ENCODE measurements at regions not wholly inside any gene's neighbourhood (a gene's known extent, or its start where the extent isn't known, plus 50 kb on each side); places are given as distances from the start of the nearest gene placed in this dataset.
A peak's percentile ranks its signal among the peaks of the same experiment; 100 is the strongest.

DNA sequence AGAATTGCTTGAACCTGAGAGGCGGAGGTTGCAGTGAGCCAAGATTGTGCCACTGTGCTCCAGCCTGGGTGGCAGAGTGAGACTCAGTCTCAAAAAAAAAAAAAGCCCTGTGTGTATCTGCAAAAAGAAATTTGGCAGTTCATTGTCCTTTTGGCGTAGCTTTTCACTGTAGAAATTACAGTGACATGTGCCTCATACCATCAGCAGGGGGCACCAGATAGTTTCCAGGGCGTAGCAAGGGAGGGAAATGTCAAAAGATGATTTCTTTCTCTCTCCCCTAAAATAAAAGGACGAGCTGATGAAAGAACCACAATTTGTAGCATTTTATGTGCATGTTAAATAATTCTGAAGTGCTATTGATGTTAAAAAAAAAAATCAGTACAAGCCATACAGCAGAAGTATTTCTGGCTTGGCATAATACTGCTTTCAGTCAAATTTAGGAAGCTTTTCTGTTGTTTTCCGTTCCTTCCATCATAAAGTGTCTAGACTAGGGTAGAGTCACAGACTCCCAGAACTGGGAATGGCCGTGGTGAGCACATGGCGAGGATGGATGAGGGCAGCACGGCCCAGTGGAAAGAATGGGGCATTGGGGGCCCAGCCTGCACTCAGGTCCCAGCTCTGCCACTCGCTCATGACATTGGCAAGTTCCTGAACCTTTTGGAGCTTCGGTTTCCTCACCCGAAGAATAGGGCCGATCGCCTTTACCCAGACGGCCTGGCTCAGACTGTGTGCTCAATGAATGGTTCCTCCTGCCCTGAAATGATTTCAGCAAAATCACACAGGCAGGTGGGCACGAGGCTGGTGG, 59.8 kb upstream of the RPH3AL start:
- DNase-seq = peak; percentile 51

DNA sequence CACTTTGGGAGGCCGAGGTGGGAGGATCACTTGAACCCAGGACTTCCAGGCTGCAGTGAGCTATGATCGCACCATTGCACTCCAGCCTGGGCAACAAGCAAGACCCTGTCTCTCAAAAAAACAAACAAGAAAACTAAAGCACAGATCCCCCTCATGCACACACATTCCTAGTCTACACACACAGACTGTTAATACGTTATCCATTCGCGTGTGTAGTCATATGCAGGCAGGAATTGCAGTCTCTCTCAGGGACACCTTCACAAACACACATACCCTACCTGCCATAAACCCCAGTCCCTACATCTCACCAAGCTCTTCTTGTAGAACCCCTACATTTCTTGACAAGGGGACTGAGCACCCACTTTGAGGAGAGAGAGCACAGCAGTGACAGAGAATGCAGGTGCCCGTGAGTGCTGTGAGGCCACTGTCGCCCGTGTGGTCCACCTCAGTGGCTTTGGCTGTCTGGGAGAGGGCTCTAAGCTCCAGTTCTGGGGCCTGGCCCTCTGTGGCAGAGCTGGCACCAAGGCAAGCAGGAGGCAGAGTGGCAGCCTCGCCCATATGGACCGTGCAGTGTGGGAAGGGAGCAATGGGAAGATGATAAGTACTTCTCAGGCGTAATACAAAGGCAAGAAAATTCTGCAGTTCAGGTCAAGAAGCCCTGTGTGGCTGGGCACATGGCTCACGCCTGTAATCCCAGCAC, 59.0 kb upstream of the RPH3AL start:
- no peak for DNase-seq

DNA sequence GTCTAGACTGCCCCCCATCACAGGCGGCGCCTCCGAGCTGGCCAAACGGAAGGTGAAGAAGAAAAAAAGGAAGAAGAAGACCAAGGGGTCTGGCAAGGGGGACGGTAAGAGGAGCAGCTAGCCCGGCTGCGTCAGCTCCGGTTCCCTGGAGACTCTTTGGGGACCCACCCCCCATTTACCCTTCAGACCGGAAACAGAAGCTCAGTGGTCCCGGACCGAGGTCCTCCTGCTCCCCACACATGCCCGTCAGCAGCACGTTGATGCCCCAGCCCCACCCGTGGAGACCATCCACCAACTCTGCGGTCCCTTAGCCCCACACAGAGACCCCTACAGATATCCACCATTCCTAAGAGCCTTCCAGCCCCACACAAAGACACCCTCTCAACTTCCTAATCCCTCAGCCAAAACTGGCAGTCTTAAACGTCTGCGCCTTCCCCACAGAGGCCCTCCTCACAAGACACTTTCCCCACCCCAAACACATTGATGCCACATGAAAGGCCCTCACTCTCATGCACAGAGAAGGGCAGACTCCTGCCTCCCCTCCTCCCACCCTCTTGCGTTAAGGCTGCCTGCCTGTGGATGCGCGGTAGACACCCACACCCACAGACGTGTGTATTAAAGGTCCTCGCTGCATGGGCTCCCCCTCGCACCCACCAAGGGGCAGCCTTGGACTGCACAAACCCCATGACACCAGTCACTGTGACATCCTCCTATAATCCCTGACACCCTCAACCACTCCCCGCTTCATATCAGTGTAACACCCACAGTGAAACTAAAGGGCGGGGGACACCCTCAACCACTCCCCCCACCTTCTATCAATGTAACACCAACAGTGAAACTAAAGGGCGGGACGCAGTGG, 58.2 kb upstream of the RPH3AL start:
- DNase-seq = peak; percentile 35

DNA sequence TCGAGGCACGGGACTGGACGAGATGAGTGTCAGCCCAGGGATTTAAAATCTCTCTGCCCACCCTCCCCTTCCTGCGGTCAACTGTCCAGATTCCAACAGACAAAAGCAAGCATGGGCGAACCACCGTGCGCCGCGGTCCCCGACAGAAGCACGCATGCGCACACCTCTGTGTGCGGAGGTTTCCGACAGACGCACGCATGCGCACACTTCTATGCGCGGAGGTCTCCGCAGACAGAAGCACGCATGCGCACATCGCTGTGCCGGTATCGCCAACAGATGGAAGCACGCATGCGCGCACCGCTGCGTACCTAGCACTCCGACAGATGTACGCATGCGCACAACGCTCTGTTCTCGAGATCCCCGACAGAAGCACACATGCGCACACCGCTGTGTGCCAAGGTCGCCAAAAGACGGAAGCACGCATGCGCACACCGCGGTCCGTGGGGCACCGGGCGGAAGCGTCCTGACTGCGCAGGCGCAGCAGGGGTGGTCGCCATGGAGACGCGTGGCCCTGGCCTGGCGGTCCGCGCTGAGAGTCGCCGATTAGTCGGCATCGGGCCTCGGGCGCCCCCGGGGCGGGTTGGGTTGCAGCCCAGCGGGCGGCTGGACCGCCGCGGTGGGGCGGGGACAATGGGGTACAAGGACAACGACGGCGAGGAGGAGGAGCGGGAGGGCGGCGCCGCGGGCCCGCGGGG, 57.4 kb upstream of the RPH3AL start:
- DNase-seq = peak; percentile 99

DNA sequence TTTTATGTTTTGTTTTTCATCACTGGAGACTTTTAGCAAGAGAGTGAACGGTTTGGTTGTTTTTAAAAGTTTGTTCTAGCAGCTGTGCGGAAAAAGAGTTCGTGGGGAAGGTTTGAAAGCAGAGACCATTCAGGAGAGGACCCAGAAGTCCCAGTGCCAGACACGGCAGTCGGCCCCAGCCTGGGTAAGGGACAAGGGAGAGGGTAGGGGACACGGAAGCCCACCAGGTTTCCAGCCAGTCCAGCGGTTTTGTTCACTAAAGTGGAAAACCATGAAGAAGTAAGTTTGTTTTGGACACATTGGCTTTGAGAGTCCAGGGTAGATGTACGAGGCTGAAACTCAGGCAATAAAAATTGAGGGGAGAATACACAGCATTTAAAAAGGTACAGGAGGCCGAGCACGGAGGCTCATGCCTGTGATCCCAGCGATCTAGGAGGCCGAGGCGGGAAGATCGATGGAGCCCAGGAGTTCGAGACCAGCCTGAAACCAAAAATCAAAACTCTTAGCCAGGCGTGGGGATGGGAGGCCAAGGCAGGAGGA, 56.8 kb upstream of the RPH3AL start:
- no peak for DNase-seq

DNA sequence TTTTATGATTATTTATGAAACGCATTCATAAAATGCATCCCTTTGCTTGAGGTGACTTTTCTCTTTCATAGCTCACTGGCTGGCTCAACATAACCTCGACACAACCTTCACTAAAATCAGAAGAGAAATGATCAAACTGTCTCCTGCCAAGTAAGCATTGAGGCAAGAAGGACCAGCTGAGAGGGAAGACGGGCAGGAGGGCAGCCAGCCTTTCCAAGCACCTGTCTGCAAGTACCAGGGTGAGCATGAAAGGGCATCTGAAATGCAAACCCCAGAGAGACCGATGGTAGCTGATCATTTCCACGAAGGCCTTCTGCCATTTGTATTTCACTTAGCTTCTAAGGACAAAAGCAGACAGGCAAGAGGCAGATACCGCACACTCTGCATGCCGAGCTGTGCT, 52.1 kb upstream of the RPH3AL start:
- DNase-seq = no peak
